ENCODE measurements at regions not wholly inside any gene's neighbourhood (a gene's known extent, or its start where the extent isn't known, plus 50 kb on each side); places are given as distances from the start of the nearest gene placed in this dataset.
"Not testable (repeated sequence)": the region's sequence is repeated elsewhere in the genome, so short reads cannot be mapped to it uniquely, and the experiment has no call there.

DNA sequence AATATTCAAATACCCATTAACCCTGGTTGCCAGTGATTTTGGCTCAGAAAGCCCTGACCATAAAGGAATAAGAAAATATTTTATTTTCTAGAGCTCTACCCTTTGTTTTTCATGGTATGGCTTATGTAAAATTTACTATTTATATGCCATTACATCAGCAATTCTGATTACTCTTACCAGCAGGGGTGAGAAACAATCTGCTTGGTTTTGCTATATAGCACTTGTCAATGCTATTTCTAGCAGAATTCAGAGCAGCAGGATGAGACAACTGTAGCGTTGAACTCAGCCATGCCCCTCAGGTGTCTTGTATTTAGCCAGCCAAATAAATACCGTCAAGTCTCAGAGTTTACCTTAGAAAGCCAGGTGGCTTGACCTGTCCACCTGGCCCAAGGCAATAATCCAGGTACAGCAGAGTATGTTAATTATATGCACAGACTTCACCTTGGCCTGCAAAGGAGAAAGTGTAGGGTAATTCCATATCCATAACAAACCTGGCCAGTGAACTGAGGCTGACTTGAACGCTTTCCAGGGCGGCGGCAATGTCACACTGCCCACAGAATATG lies 1303.5 kb downstream of the RAPGEF2 start:
- DNase-seq (ENCODE audit: low spot score in 2 of 2) (no peak), ATAC-seq (no peak)
- H3K9me3 Mint-ChIP-seq, result peaks cover 4 to 8% of the 10 kb centered on the region in 2 donors
- peaks cover 0 to 4% of the 10 kb centered on the region in 2 donors for H3K36me3 Mint-ChIP-seq
- no peak overlapping the region for H3K27ac Mint-ChIP-seq

DNA sequence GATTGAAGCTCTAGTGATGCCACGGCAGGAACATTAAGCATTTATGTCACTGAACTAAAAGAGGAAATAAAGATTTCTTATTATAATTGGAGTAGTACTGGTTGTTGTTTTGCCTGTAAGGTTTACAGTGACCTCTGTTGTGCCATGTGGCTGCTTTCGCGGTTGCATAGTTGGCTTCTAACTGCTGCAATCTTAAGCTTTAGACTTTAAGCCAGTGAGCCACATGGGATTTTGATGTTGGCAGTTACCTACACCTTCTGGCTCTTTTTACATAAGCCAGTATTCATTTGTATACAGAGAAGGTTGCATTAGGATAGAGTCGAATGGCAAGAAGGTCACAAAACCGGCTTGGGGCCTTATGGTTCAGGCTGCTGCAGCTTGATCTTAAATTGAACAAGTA lies 1311.6 kb downstream of the RAPGEF2 start:
- Mint-ChIP-seq H3K27ac (no peak overlapping the region), H3K9me3 (peaks cover 0 to 15% of the 10 kb centered on the region in 2 donors), H3K36me3 (no peaks in the 10 kb centered on the region)
- DNase-seq (ENCODE audit: low spot score in 2 of 2) (no peak), ATAC-seq (no peak)

DNA sequence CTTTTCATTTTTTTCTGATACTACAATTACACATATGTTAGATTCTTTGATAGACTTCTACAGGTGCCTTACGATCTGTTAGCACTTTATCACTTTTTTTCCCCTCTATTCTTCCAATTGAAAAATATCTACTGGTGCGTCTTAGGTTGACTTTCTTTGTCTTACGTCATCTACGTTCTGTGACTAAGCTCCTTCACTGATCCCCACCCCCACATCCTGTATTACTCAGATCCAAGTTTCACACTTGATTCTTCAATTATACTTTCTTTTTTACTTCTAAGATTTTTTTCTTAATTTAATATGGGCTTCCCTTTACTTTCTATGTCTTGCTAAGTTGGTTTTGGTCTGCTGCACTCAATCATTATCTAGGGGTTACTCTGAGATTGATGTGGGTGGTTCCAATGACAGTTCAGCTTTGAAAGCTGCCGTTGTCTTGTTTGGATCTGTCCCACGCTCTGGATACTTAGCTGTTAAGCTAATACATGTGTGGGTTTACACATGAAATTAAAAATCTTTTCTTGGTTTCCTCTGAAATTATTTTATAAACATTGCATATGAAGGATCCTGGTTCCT lies 1321.1 kb downstream of the RAPGEF2 start:
- peak in 1 of 2 donors; percentile 49 for ATAC-seq
- no peak for DNase-seq (ENCODE audit: low spot score in 2 of 2)

DNA sequence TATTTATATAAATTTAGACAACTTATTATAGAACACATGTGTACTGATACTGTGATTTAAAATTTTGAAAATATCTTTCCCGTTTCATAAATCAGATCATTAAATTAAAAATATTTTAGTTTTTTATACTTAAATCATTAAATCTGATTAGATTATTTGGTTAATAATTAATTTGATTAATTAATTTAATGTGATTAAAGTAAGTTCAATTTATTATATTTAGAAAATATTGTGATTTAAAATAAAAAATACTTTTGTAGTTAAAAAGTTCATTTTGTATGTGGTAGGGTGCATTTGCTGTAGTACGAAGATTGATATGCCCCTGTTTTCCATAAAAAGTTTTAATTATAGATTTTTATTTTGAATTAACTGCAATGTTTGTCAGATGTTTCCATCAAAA lies 1323.4 kb downstream of the RAPGEF2 start:
- Mint-ChIP-seq H3K36me3 (peaks cover 0 to 7% of the 10 kb centered on the region in 2 donors), H3K9me3 (peaks cover 16 to 22% of the 10 kb centered on the region in 2 donors), H3K27ac (no peak overlapping the region)
- no peak for ATAC-seq
- DNase-seq (ENCODE audit: low spot score in 2 of 2), result no peak

More for the DNA sequence above, 1321.1 kb downstream of the RAPGEF2 start:
- H3K27ac Mint-ChIP-seq, result peak overlapping the region in 1 of 2 donors; percentile 18
- H3K9me3 Mint-ChIP-seq, result peaks cover 7 to 8% of the 10 kb centered on the region in 2 donors
- H3K36me3 Mint-ChIP-seq, result no peaks in the 10 kb centered on the region

DNA sequence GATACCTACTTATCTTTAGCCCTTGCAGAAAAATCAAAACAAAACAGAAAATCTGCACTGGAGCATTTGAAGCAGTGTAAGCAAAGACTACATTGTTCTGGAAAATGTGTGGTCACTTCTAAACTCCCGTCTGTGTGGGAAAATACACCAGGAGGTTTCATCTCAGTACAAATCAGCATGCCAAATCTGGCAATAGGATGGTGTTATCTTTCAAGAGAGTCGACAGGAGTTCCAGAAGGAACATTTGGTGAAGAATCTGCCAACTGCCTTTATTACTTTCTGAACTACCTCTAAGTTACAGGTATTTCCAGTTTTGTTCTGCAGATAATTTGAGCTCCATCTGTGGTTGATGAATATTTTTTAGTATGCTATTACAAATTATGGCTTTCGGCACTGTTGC lies 1348.0 kb downstream of the RAPGEF2 start:
- Mint-ChIP-seq H3K9me3 (peaks cover 15 to 18% of the 10 kb centered on the region in 2 donors), H3K36me3 (no peaks in the 10 kb centered on the region), H3K27ac (no peak overlapping the region)
- DNase-seq (ENCODE audit: low spot score in 2 of 2) (no peak), ATAC-seq (no peak)

DNA sequence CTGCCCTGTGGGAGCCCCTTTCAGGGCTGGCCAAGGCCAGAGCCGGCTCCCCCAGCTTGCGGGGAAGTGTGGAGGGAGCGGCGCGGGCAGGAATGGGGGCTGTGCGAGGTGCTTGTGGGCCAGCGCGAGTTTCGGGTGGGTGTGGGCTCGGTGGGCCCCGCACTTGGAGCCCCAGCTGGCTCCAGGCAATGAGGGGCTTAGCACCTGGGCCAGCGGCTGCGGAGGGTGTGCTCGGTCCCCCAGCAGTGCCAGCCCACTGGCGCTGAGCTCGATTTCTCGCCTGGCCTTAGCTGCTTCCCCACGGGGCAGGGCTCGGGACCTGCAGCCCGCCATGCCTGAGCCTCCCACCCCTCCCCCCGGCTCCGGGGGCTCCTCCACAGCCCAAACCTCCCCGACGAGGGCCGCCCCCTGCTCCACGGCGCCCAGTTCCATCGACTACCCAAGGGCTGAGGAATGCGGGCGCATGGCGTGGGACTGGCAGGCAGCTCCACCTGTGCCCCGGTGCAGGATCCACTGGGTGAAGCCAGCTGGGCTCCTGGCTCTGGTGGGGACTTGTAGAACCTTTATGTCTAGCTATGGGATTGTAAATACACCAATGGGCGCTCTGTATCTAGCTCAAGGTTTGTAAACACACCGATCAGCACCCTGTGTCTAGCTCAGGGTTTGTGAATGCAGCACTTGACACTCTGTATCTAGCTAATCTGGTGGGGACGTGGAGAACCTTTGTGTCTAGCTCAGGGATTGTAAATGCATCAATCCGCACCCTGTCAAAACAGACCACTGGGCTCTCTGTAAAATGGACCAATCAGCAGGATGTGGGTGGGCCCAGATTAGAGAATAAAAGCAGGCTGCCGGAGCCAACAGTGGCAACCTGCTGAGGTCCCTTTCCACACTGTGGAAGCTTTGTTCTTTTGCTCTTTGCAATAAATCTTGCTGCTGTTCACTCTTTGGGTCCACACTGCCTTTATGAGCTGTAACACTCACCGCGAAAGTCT lies 1379.1 kb downstream of the RAPGEF2 start:
- H3K27ac Mint-ChIP-seq; ATAC-seq; DNase-seq (ENCODE audit: low spot score in 2 of 2); H3K36me3 Mint-ChIP-seq: not testable (repeated sequence)
- peaks cover 6 to 24% of the 10 kb centered on the region in 2 donors for H3K9me3 Mint-ChIP-seq

DNA sequence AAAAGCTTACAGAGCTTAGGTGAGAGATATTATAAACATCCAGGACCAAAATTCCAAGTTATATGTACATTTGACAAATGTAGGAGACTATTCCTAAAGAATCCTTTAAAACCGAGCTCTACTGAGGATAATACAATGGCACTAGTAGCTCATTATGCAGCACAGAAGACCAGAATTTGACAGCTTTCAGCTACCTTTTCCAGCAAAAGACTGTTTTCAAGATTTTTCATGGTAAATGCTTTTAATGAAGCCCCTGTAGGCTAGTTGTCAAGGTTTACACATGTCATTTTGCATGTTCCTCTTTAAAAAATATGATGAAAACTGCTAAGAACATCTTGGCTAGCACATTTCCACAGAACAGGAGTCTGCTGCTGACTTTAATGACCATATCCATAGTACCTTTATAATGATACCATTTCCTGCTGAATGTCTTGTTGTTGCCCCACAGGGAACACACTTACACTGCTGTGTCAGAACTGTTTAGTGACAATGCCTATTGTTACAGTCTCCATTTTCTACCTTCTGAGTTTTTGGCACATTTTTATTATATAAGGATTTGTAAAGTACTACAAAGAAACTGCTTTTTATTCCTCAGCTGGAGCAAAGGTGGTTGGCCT lies 1382.3 kb downstream of the RAPGEF2 start:
- peaks cover 0 to 8% of the 10 kb centered on the region in 2 donors for H3K36me3 Mint-ChIP-seq
- no peak for ATAC-seq
- no peak for DNase-seq (ENCODE audit: low spot score in 2 of 2)
- no peak overlapping the region for H3K27ac Mint-ChIP-seq
- H3K9me3 Mint-ChIP-seq, result peaks cover 13 to 30% of the 10 kb centered on the region in 2 donors

DNA sequence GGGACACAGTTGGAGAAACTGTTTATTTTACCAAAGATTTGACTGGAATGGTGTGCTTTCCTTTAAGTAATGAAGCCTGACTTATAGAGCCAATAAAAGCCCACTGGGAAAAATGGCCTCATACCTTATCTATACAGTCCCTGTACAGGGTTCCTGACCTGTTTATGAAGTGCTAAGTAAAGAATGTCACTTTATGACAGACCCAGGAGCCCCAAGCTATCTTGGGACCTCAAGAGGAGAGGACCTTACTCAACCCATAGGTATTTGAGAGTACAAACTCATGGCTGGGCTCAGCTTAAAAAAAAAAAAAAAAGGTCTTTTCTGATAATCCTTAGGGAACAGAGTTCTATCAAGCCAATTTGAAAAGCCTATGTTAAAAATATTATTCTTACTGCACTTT lies 1389.3 kb downstream of the RAPGEF2 start:
- no peak overlapping the region for H3K27ac Mint-ChIP-seq

DNA sequence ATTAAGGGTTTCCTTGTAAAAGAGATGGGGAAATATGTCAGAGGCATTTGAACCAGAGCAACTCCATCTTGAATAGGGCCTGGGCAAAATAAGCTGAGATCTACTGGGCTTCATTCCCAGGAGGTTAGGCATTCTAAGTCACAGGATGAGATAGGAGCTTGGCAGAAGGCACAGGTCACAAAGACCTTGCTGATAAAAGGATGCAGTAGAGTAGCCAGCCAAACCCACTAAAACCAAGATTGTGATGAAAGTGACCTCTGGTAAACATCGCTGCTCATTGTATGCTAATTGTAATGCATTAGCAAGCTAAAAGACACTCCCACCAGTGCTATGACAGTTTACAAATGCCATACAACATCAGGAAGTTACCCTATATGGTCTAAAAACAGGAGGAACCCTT lies 1390.3 kb downstream of the RAPGEF2 start:
- DNase-seq (ENCODE audit: low spot score in 2 of 2) (no peak), ATAC-seq (no peak)
- H3K9me3 Mint-ChIP-seq, result peaks cover 15 to 42% of the 10 kb centered on the region in 2 donors
- no peak overlapping the region for H3K27ac Mint-ChIP-seq
- peaks cover 0 to 8% of the 10 kb centered on the region in 2 donors for H3K36me3 Mint-ChIP-seq

More for the DNA sequence above, 1389.3 kb downstream of the RAPGEF2 start:
- DNase-seq (ENCODE audit: low spot score in 2 of 2) (no peak), ATAC-seq (no peak)
- H3K9me3 Mint-ChIP-seq, result peaks cover 15 to 42% of the 10 kb centered on the region in 2 donors
- peaks cover 0 to 8% of the 10 kb centered on the region in 2 donors for H3K36me3 Mint-ChIP-seq

DNA sequence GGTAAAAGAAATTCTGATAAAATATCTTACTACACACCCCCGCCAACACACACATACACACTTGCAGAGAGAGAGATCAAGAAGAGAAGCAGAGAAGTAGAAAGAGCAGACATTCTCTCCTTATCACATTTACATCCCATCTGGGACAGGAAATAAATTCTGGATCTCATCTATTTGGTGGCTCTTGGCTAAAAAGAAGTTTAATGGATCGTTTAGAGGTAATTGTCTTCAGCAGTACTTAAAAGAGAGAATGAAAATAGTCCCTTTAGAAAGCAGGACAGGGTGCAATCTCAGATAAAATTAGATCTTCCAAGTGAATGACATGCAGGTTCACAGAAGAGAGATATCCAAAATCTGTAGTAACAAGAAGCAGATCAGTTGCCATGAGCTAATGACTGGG lies 1392.5 kb downstream of the RAPGEF2 start:
- DNase-seq (ENCODE audit: low spot score in 2 of 2) (no peak), ATAC-seq (no peak)
- Mint-ChIP-seq H3K36me3 (no peaks in the 10 kb centered on the region), H3K9me3 (peaks cover 17 to 39% of the 10 kb centered on the region in 2 donors), H3K27ac (no peak overlapping the region)

DNA sequence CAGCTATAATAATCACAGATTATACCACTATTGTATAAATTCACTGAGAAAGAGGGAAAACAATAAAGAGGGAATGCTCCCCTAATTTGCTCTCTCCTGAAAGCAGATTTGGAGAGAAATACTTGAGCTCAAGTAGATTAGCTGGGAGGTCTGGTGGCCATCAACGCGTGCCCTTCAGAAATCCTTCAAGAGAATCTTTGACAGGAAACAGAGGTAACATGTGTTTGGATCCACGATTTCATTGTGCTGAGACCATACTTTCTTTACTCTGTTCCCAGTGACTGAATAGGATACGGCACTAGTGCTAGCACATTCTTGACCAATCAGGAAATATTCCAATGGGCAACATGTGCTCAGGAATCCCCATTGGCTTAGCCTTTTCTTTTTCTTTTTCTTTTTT lies 1395.3 kb downstream of the RAPGEF2 start:
- ATAC-seq (no peak), DNase-seq (ENCODE audit: low spot score in 2 of 2) (no peak)
- Mint-ChIP-seq H3K9me3 (peaks cover 24 to 26% of the 10 kb centered on the region in 2 donors), H3K36me3 (no peaks in the 10 kb centered on the region), H3K27ac (no peak overlapping the region)

DNA sequence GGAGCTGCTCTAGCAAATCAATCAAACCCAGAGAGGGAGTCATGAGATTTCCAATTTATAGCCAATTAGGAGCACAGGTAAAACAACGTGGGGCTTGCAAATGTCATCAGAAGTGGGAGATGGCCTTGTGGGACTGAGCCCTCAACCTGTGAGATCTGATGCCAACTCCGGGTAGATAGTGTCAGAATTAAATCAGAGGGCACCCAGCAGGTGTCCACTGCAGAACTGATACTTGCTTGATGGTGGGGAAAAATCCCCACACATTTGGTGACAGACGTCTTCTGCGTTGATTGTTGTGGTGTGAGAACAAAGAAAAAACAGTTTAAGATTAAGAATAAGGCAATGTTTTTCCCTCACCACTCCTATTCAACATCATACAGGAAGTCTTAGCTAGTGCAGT lies 1402.8 kb downstream of the RAPGEF2 start:
- Mint-ChIP-seq H3K9me3 (peaks cover 9 to 10% of the 10 kb centered on the region in 2 donors), H3K27ac (no peak overlapping the region), H3K36me3 (no peaks in the 10 kb centered on the region)
- DNase-seq (ENCODE audit: low spot score in 2 of 2), result no peak
- ATAC-seq, result no peak

DNA sequence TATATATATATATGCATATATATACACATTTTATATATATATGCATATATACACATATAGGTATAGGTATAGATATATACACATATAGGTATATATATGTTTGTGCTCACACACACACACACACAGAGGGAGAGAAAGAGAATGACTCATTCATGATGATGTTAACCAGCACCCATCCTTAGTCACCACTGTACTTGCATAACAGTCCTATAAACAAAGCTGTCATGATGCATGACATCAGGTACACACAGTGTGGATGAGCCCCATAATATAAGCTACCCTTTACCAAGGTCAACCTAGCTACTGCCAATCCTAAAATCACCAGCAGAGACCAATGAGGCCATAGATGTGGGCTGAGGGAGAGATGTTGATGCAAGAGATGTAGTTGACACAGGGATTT lies 1408.0 kb downstream of the RAPGEF2 start:
- DNase-seq (ENCODE audit: low spot score in 2 of 2) (no peak), ATAC-seq (no peak)
- H3K36me3 Mint-ChIP-seq, result no peaks in the 10 kb centered on the region
- H3K9me3 Mint-ChIP-seq, result peaks cover 0 to 1% of the 10 kb centered on the region in 2 donors
- no peak overlapping the region for H3K27ac Mint-ChIP-seq

DNA sequence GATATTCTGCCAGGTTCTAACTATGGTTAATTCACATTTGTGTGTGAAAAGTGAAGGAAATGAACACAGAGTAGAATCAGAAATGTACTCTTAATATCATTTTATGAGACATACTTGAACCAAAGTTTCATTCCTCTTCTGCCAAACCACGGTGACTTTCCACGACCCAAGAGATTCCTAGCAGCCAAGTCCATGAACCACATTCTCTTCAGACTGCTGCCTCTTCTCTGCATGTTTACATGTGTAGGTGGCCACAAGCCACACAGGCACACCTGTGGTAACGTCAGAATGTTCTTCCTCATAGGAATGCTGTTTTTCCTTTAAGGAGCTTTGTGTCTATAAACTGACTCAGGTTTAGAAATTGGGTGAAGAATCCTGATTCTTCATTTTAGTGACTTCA lies 1411.2 kb downstream of the RAPGEF2 start:
- H3K27ac Mint-ChIP-seq, result no peak overlapping the region
- no peaks in the 10 kb centered on the region for H3K36me3 Mint-ChIP-seq
- ATAC-seq, result no peak
- H3K9me3 Mint-ChIP-seq, result peaks cover 5 to 6% of the 10 kb centered on the region in 2 donors
- DNase-seq (ENCODE audit: low spot score in 2 of 2), result no peak

DNA sequence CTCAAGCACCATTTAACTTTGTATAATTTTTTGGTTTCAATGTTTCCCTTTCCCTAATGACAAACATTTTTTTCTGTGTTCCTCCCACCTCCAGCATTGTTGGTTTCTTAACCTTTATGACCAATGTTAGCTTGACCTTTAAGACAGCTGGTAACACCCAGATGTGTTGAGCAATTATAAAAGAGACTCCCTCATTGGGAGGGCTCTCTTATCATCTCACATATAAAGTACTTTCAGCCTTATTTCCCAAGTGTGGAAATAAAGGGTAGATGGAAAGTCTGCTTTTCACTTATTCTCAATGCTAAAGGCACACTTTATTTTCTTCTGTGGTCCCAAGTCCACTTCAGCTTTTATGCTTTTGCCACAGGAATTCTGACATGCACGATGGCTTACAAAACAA lies 1420.4 kb downstream of the RAPGEF2 start:
- peaks cover 27 to 33% of the 10 kb centered on the region in 2 donors for H3K9me3 Mint-ChIP-seq

DNA sequence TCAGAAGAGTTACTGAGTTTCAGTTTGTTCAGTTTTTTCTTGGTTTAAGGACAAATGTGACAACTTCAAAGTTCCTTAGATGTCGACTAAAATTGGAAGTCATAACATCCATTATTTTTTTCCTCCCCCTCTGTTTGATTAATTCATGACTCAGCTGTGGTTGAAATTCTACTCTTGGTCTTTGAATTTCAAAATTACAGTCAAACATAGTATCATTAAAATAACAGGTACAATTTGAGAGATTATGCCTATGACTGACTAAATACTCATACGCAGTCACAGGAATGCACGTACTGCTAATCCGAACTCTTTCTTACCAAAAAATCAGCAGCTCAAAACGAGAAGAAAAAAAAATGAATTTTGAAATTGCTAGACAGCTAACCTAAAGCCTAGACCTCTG lies 1434.8 kb downstream of the RAPGEF2 start:
- Mint-ChIP-seq H3K36me3 (no peaks in the 10 kb centered on the region), H3K9me3 (peaks cover 5 to 18% of the 10 kb centered on the region in 2 donors), H3K27ac (no peak overlapping the region)
- ATAC-seq (no peak), DNase-seq (ENCODE audit: low spot score in 2 of 2) (no peak)

More for the DNA sequence above, 1420.4 kb downstream of the RAPGEF2 start:
- no peak for DNase-seq (ENCODE audit: low spot score in 2 of 2)
- no peaks in the 10 kb centered on the region for H3K36me3 Mint-ChIP-seq
- no peak for ATAC-seq
- no peak overlapping the region for H3K27ac Mint-ChIP-seq

DNA sequence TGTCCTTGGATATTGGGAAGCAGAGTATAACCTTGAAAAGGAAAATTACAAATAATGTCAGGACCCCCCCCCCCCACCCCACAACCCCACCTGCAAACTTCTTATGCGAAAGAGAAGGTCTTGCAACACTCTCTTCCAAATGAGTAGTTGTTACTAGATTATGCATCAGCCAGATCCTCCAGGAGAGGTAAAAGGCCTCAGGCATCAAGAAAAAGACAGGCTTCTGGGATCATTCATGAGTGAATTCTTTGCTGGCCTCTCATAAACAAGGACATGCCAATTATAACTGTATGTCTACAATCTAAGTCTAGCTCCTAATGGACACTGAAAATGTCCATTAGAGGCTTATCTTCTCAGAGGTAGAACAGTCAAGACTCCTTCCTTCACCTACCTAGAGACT lies 1443.3 kb downstream of the RAPGEF2 start:
- ATAC-seq (no peak), DNase-seq (ENCODE audit: low spot score in 2 of 2) (no peak)
- H3K27ac Mint-ChIP-seq, result no peak overlapping the region
- H3K36me3 Mint-ChIP-seq, result no peaks in the 10 kb centered on the region
- H3K9me3 Mint-ChIP-seq, result peaks cover 12 to 16% of the 10 kb centered on the region in 2 donors
